Islet precursor cell (in vitro differentiated cells): ENCODE measurements at regions not wholly inside any gene's neighbourhood (a gene's known extent, or its start where the extent isn't known, plus 50 kb on each side); places are given as distances from the start of the nearest gene placed in this dataset.

Experiments used
- DNase-seq: peaks from one replicate; pipeline ENCODE4 v3.0.0-alpha.2; 2018

GRCh38 chr17:77720946-77721845 lies 237.3 kb upstream of the TNRC6C start:
- DNase-seq: peak; percentile 46

GRCh38 chr17:77721846-77722160 lies 236.7 kb upstream of the TNRC6C start:
- DNase-seq: peak; percentile 31

- peak; percentile 38 for DNase-seq
Measured at GRCh38 chr17:77722366-77722765, 236.1 kb upstream of the TNRC6C start.

GRCh38 chr17:77723071-77723908 lies 235.2 kb upstream of the TNRC6C start:
- peak; percentile 51 for DNase-seq

GRCh38 chr17:77723909-77724875 lies 234.3 kb upstream of the TNRC6C start:
- peak; percentile 43 for DNase-seq

- peak; percentile 52 for DNase-seq
Measured at GRCh38 chr17:77724876-77725615, 233.5 kb upstream of the TNRC6C start.

GRCh38 chr17:77725846-77726245 lies 232.7 kb upstream of the TNRC6C start:
- peak; percentile 44 for DNase-seq

GRCh38 chr17:77726549-77727006 lies 231.9 kb upstream of the TNRC6C start:
- DNase-seq: peak; percentile 46

GRCh38 chr17:77727037-77727615 lies 231.4 kb upstream of the TNRC6C start:
- DNase-seq: peak; percentile 40

- no peak for DNase-seq
Measured at GRCh38 chr17:77728474-77728795, 230.1 kb upstream of the TNRC6C start.

- DNase-seq: peak; percentile 23
Measured at GRCh38 chr17:77728871-77729270, 229.6 kb upstream of the TNRC6C start.

GRCh38 chr17:77729587-77729986 lies 228.9 kb upstream of the TNRC6C start:
- peak; percentile 26 for DNase-seq

- no peak for DNase-seq
Measured at GRCh38 chr17:77730376-77730775, 228.1 kb upstream of the TNRC6C start.

- DNase-seq: peak; percentile 32
Measured at GRCh38 chr17:77733576-77734296, 224.8 kb upstream of the TNRC6C start.

GRCh38 chr17:77734371-77735080 lies 224.0 kb upstream of the TNRC6C start:
- peak; percentile 90 for DNase-seq

- peak; percentile 64 for DNase-seq
Measured at GRCh38 chr17:77735081-77735565, 223.4 kb upstream of the TNRC6C start.

- no peak for DNase-seq
Measured at GRCh38 chr17:77735566-77736198, 222.8 kb upstream of the TNRC6C start.

- DNase-seq: peak; percentile 60
Measured at GRCh38 chr17:77736199-77736585, 222.3 kb upstream of the TNRC6C start.

- DNase-seq: peak; percentile 40
Measured at GRCh38 chr17:77736721-77737120, 221.8 kb upstream of the TNRC6C start.
